ENCODE measurements at regions not wholly inside any gene's neighbourhood (a gene's known extent, or its start where the extent isn't known, plus 50 kb on each side); places are given as distances from the start of the nearest gene placed in this dataset.

GRCh38 chr2:18927525-18928232, 338.3 kb upstream of the NT5C1B start:
- H3K4me1 ChIP-seq (ENCODE audit: low read depth, poor library complexity, severe bottlenecking) = peaks cover 9% of the 10 kb centered on the region
- TF ChIP-seq CTCF (conservative IDR thresholded peaks at IDR 0.05; ENCODE audit: low read depth, low read length) = no peak
- no peaks in the 10 kb centered on the region for H3K27me3 ChIP-seq (ENCODE audit: insufficient read depth, low read depth)
- no peak overlapping the region for H3K4me3 ChIP-seq (IDR thresholded peaks at IDR 0.05; ENCODE audit: insufficient read depth, low read depth, low read length)
- no peaks in the 10 kb centered on the region for H4K20me1 ChIP-seq (ENCODE audit: insufficient read depth)
- no peaks in the 10 kb centered on the region for H3K36me3 ChIP-seq (ENCODE audit: insufficient read depth)
- no peak overlapping the region for H3K9ac ChIP-seq
- H3K79me2 ChIP-seq (ENCODE audit: insufficient read depth, low read depth) = no peaks in the 10 kb centered on the region
- H2AFZ ChIP-seq (ENCODE audit: low read depth) = no peak overlapping the region
- H3K27ac ChIP-seq = no peak overlapping the region
- H3K4me2 ChIP-seq = no peak overlapping the region

- Histone ChIP-seq H3K4me2 (no peak overlapping the region), H2AFZ (ENCODE audit: low read depth) (no peak overlapping the region), H4K20me1 (ENCODE audit: insufficient read depth) (no peaks in the 10 kb centered on the region), H3K36me3 (ENCODE audit: insufficient read depth) (no peaks in the 10 kb centered on the region), H3K27me3 (ENCODE audit: insufficient read depth, low read depth) (no peaks in the 10 kb centered on the region), H3K27ac (no peak overlapping the region), H3K4me3 (IDR thresholded peaks at IDR 0.05; ENCODE audit: insufficient read depth, low read depth, low read length) (no peak overlapping the region), H3K9ac (no peak overlapping the region), H3K79me2 (ENCODE audit: insufficient read depth, low read depth) (no peaks in the 10 kb centered on the region), H3K4me1 (ENCODE audit: low read depth, poor library complexity, severe bottlenecking) (peaks cover 9% of the 10 kb centered on the region)
- no peak for TF ChIP-seq CTCF (conservative IDR thresholded peaks at IDR 0.05; ENCODE audit: low read depth, low read length)
These were observed 337.5 kb upstream of the NT5C1B start for GRCh38 chr2:18926631-18927524.

- Histone ChIP-seq H3K27me3 (ENCODE audit: insufficient read depth, low read depth) (no peaks in the 10 kb centered on the region), H3K27ac (no peak overlapping the region), H3K4me1 (ENCODE audit: low read depth, poor library complexity, severe bottlenecking) (peaks cover 9% of the 10 kb centered on the region), H3K9ac (no peak overlapping the region), H3K4me3 (IDR thresholded peaks at IDR 0.05; ENCODE audit: insufficient read depth, low read depth, low read length) (no peak overlapping the region), H2AFZ (ENCODE audit: low read depth) (no peak overlapping the region), H3K36me3 (ENCODE audit: insufficient read depth) (no peaks in the 10 kb centered on the region), H4K20me1 (ENCODE audit: insufficient read depth) (no peaks in the 10 kb centered on the region), H3K79me2 (ENCODE audit: insufficient read depth, low read depth) (no peaks in the 10 kb centered on the region), H3K4me2 (no peak overlapping the region)
- no peak for TF ChIP-seq CTCF (conservative IDR thresholded peaks at IDR 0.05; ENCODE audit: low read depth, low read length)
These were observed 335.9 kb upstream of the NT5C1B start for GRCh38 chr2:18925296-18925695.

- no peak overlapping the region for H3K27ac ChIP-seq
These were observed 335.5 kb upstream of the NT5C1B start for GRCh38 chr2:18924886-18925285.

More at GRCh38 chr2:18924886-18925285, 335.5 kb upstream of the NT5C1B start:
- Histone ChIP-seq H3K4me1 (ENCODE audit: low read depth, poor library complexity, severe bottlenecking) (peaks cover 9% of the 10 kb centered on the region), H3K27me3 (ENCODE audit: insufficient read depth, low read depth) (no peaks in the 10 kb centered on the region), H3K79me2 (ENCODE audit: insufficient read depth, low read depth) (no peaks in the 10 kb centered on the region), H2AFZ (ENCODE audit: low read depth) (no peak overlapping the region), H3K36me3 (ENCODE audit: insufficient read depth) (no peaks in the 10 kb centered on the region), H4K20me1 (ENCODE audit: insufficient read depth) (no peaks in the 10 kb centered on the region), H3K4me3 (IDR thresholded peaks at IDR 0.05; ENCODE audit: insufficient read depth, low read depth, low read length) (no peak overlapping the region), H3K9ac (no peak overlapping the region), H3K4me2 (no peak overlapping the region)
- no peak for TF ChIP-seq CTCF (conservative IDR thresholded peaks at IDR 0.05; ENCODE audit: low read depth, low read length)
